DND-41 (cell line): ENCODE measurements at regions not wholly inside any gene's neighbourhood (a gene's known extent, or its start where the extent isn't known, plus 50 kb on each side); places are given as distances from the start of the nearest gene placed in this dataset.

Experiments
- CTCF ChIP-seq: IDR thresholded peaks from 2 replicates; pipeline ENCODE4 v1.5.1; 2012; ENCODE audit warnings: borderline replicate concordance, low read length, moderate library complexity, mild to moderate bottlenecking; ENCODE audit not compliant: poor library complexity, severe bottlenecking; ENCODE audit errors: extremely low read depth
- EZH2 ChIP-seq: IDR thresholded peaks from 3 replicates; pipeline ENCODE4 v1.6.1; 2012; ENCODE audit warnings: borderline replicate concordance, low read depth, mild to moderate bottlenecking, moderate library complexity, low read length, inconsistent platforms; ENCODE audit not compliant: severe bottlenecking

GRCh38 chr7:29623973-29624372 lies 60.3 kb downstream of the PRR15 start:
- TF ChIP-seq CTCF = no peak
- TF ChIP-seq EZH2 = no peak
